HAP-1 (cell line): ENCODE measurements at regions not wholly inside any gene's neighbourhood (a gene's known extent, or its start where the extent isn't known, plus 50 kb on each side); places are given as distances from the start of the nearest gene placed in this dataset.

ENCODE experiments used
- DNase-seq, 2 experiments: peaks; one replicate each; pipeline ENCODE4 v3.0.0-alpha.2; 2016 to 2020; ENCODE audit warnings: low spot score in 2 of 2
- H3K27me3 ChIP-seq: fragments of 250-450 bp; sonication (Bioruptor Pico); 2 replicates; pipeline ENCODE4 v1.5.1; 2020; ENCODE audit warnings: low read depth, mild to moderate bottlenecking, moderate library complexity
- H3K36me3 ChIP-seq: fragments of 250-450 bp; sonication (Bioruptor Pico); replicated peaks from 2 replicates; pipeline ENCODE4 v1.5.1; 2020; ENCODE audit warnings: mild to moderate bottlenecking
- H3K4me1 ChIP-seq: fragments of 250-450 bp; sonication (Bioruptor Pico); 2 replicates; pipeline ENCODE4 v1.5.1; 2020; ENCODE audit warnings: mild to moderate bottlenecking
- H3K4me3 ChIP-seq: fragments of 250-450 bp; sonication (Bioruptor Pico); 2 replicates; pipeline ENCODE4 v1.5.1; 2020; ENCODE audit warnings: mild to moderate bottlenecking, moderate library complexity
- H3K9me3 ChIP-seq: fragments of 250-450 bp; sonication (Bioruptor Pico); 2 replicates; pipeline ENCODE4 v1.5.1; 2020; ENCODE audit warnings: mild to moderate bottlenecking, moderate library complexity
- in situ Hi-C: fragments of 300-500 bp; cut with MboI; formaldehyde crosslinking; loops from 3 replicates; pipeline ENCODE4 v1.14.3; 2020; ENCODE audit warnings: low sequenced_read_pairs, inconsistent platforms, mixed read lengths

- peaks cover 7% of the 10 kb centered on the region for H3K4me1 ChIP-seq
- no peaks in the 10 kb centered on the region for H3K36me3 ChIP-seq
- no peaks in the 10 kb centered on the region for H3K9me3 ChIP-seq
- no peak for DNase-seq
- H3K4me3 ChIP-seq: no peak overlapping the region
- in situ Hi-C loops: no loop called here
- no peaks in the 10 kb centered on the region for H3K27me3 ChIP-seq
These were observed 1131.0 kb downstream of the BCL11B start for GRCh38 chr14:98140862-98141530.

GRCh38 chr14:98143566-98143965, 1128.4 kb downstream of the BCL11B start:
- no peak for DNase-seq
- H3K4me1 ChIP-seq: no peaks in the 10 kb centered on the region
- in situ Hi-C loops: no loop called here
- no peaks in the 10 kb centered on the region for H3K27me3 ChIP-seq
- no peaks in the 10 kb centered on the region for H3K36me3 ChIP-seq
- no peaks in the 10 kb centered on the region for H3K9me3 ChIP-seq
- no peak overlapping the region for H3K4me3 ChIP-seq

- in situ Hi-C loops: no loop called here
- Histone ChIP-seq H3K36me3 (no peaks in the 10 kb centered on the region), H3K27me3 (no peaks in the 10 kb centered on the region), H3K4me1 (no peaks in the 10 kb centered on the region), H3K4me3 (no peak overlapping the region), H3K9me3 (no peaks in the 10 kb centered on the region)
- no peak for DNase-seq
These were observed 1127.0 kb downstream of the BCL11B start for GRCh38 chr14:98144964-98145363.

- Histone ChIP-seq H3K4me1 (no peaks in the 10 kb centered on the region), H3K36me3 (no peaks in the 10 kb centered on the region), H3K4me3 (no peak overlapping the region), H3K9me3 (no peaks in the 10 kb centered on the region), H3K27me3 (no peaks in the 10 kb centered on the region)
- DNase-seq: no peak
- in situ Hi-C loops: no loop called here
These were observed 1125.6 kb downstream of the BCL11B start for GRCh38 chr14:98146416-98146815.

- DNase-seq: no peak
- Histone ChIP-seq H3K9me3 (no peaks in the 10 kb centered on the region), H3K27me3 (no peaks in the 10 kb centered on the region), H3K36me3 (no peaks in the 10 kb centered on the region), H3K4me1 (no peaks in the 10 kb centered on the region), H3K4me3 (no peak overlapping the region)
- in situ Hi-C loops: no loop called here
These were observed 1117.7 kb downstream of the BCL11B start for GRCh38 chr14:98154254-98154653.

- Histone ChIP-seq H3K4me3 (no peak overlapping the region), H3K4me1 (no peaks in the 10 kb centered on the region), H3K27me3 (no peaks in the 10 kb centered on the region), H3K9me3 (no peaks in the 10 kb centered on the region), H3K36me3 (no peaks in the 10 kb centered on the region)
- in situ Hi-C loops: no loop called here
- DNase-seq: no peak
These were observed 1115.6 kb downstream of the BCL11B start for GRCh38 chr14:98156411-98156810.

- in situ Hi-C loops: no loop called here
- H3K4me1 ChIP-seq: no peaks in the 10 kb centered on the region
- no peak overlapping the region for H3K4me3 ChIP-seq
- no peaks in the 10 kb centered on the region for H3K36me3 ChIP-seq
- H3K27me3 ChIP-seq: no peaks in the 10 kb centered on the region
- no peak for DNase-seq
- H3K9me3 ChIP-seq: no peaks in the 10 kb centered on the region
These were observed 1111.1 kb downstream of the BCL11B start for GRCh38 chr14:98160901-98161300.

- Histone ChIP-seq H3K4me3 (no peak overlapping the region), H3K4me1 (no peaks in the 10 kb centered on the region), H3K27me3 (no peaks in the 10 kb centered on the region), H3K36me3 (no peaks in the 10 kb centered on the region), H3K9me3 (no peaks in the 10 kb centered on the region)
- in situ Hi-C loops: no loop called here
- no peak for DNase-seq
These were observed 1110.6 kb downstream of the BCL11B start for GRCh38 chr14:98161356-98161755.

- Histone ChIP-seq H3K9me3 (no peaks in the 10 kb centered on the region), H3K27me3 (no peaks in the 10 kb centered on the region), H3K4me1 (no peaks in the 10 kb centered on the region), H3K4me3 (no peak overlapping the region), H3K36me3 (no peaks in the 10 kb centered on the region)
- in situ Hi-C loops: no loop called here
- no peak for DNase-seq
These were observed 1108.9 kb downstream of the BCL11B start for GRCh38 chr14:98162856-98163805.

GRCh38 chr14:98163873-98164272, 1108.1 kb downstream of the BCL11B start:
- in situ Hi-C loops: no loop called here
- no peak for DNase-seq
- Histone ChIP-seq H3K9me3 (no peaks in the 10 kb centered on the region), H3K27me3 (no peaks in the 10 kb centered on the region), H3K4me3 (no peak overlapping the region), H3K4me1 (no peaks in the 10 kb centered on the region), H3K36me3 (no peaks in the 10 kb centered on the region)

- Histone ChIP-seq H3K36me3 (no peaks in the 10 kb centered on the region), H3K27me3 (no peaks in the 10 kb centered on the region), H3K4me1 (no peaks in the 10 kb centered on the region), H3K9me3 (no peaks in the 10 kb centered on the region), H3K4me3 (no peak overlapping the region)
- in situ Hi-C loops: no loop called here
- no peak for DNase-seq
These were observed 1106.0 kb downstream of the BCL11B start for GRCh38 chr14:98165976-98166375.

- Histone ChIP-seq H3K4me3 (no peak overlapping the region), H3K9me3 (no peaks in the 10 kb centered on the region), H3K4me1 (no peaks in the 10 kb centered on the region), H3K27me3 (no peaks in the 10 kb centered on the region), H3K36me3 (no peaks in the 10 kb centered on the region)
- DNase-seq: no peak
- in situ Hi-C loops: no loop called here
These were observed 1104.7 kb downstream of the BCL11B start for GRCh38 chr14:98167275-98167674.

- in situ Hi-C loops: no loop called here
- H3K9me3 ChIP-seq: no peaks in the 10 kb centered on the region
- no peak overlapping the region for H3K4me3 ChIP-seq
- H3K36me3 ChIP-seq: no peaks in the 10 kb centered on the region
- no peak for DNase-seq
- H3K27me3 ChIP-seq: no peaks in the 10 kb centered on the region
- H3K4me1 ChIP-seq: no peaks in the 10 kb centered on the region
These were observed 1104.3 kb downstream of the BCL11B start for GRCh38 chr14:98167705-98168104.

GRCh38 chr14:98168211-98168985, 1103.6 kb downstream of the BCL11B start:
- Histone ChIP-seq H3K4me1 (no peaks in the 10 kb centered on the region), H3K27me3 (no peaks in the 10 kb centered on the region), H3K9me3 (no peaks in the 10 kb centered on the region), H3K36me3 (no peaks in the 10 kb centered on the region), H3K4me3 (no peak overlapping the region)
- in situ Hi-C loops: no loop called here
- no peak for DNase-seq
